HEK293T (cell line): ENCODE measurements at regions not wholly inside any gene's neighbourhood (a gene's known extent, or its start where the extent isn't known, plus 50 kb on each side); places are given as distances from the start of the nearest gene placed in this dataset.

ENCODE experiments used
- ARNT ChIP-seq: fragments of 450-650 bp; IDR thresholded peaks from 2 replicates; pipeline ENCODE4 v1.6.1; 2017; ENCODE audit warnings: mild to moderate bottlenecking
- BHLHE40 ChIP-seq: fragments of 450-650 bp; IDR thresholded peaks from 2 replicates; pipeline ENCODE4 v1.6.1; 2016; ENCODE audit warnings: mild to moderate bottlenecking, moderate library complexity, borderline replicate concordance
- CTBP1 ChIP-seq: fragments of 450-650 bp; IDR thresholded peaks from 2 replicates; pipeline ENCODE4 v1.6.1; 2016; ENCODE audit warnings: borderline replicate concordance
- FOXA1 ChIP-seq: fragments of 450-650 bp; IDR thresholded peaks from 2 replicates; pipeline ENCODE4 v1.6.1; 2016; ENCODE audit warnings: mild to moderate bottlenecking
- FOXK2 ChIP-seq: fragments of 450-650 bp; IDR thresholded peaks from 2 replicates; pipeline ENCODE4 v1.6.1; 2016; ENCODE audit warnings: mild to moderate bottlenecking
- FOXM1 ChIP-seq: fragments of 450-650 bp; IDR thresholded peaks from 2 replicates; pipeline ENCODE4 v1.6.1; 2017; ENCODE audit warnings: mild to moderate bottlenecking, borderline replicate concordance
- L3MBTL2 ChIP-seq: fragments of 450-650 bp; conservative IDR thresholded peaks from 2 replicates; pipeline ENCODE4 v1.6.1; 2016; ENCODE audit warnings: mild to moderate bottlenecking
- LEF1 ChIP-seq: fragments of 450-650 bp; IDR thresholded peaks from 2 replicates; pipeline ENCODE4 v1.6.1; 2017; ENCODE audit warnings: mild to moderate bottlenecking, borderline replicate concordance
- NFRKB ChIP-seq: fragments of 450-650 bp; IDR thresholded peaks from 2 replicates; pipeline ENCODE4 v1.6.1; 2016; ENCODE audit warnings: mild to moderate bottlenecking, moderate library complexity
- PKNOX1 ChIP-seq: fragments of 450-650 bp; IDR thresholded peaks from 2 replicates; pipeline ENCODE4 v1.6.1; 2016
- SP1 ChIP-seq: fragments of 450-650 bp; IDR thresholded peaks from 2 replicates; pipeline ENCODE4 v1.6.1; 2017
- SUZ12 ChIP-seq: fragments of 450-650 bp; IDR thresholded peaks from 2 replicates; pipeline ENCODE4 v1.6.1; 2016; ENCODE audit warnings: mild to moderate bottlenecking
- TARDBP ChIP-seq: fragments of 450-650 bp; IDR thresholded peaks from 2 replicates; pipeline ENCODE4 v1.6.1; 2016

DNA sequence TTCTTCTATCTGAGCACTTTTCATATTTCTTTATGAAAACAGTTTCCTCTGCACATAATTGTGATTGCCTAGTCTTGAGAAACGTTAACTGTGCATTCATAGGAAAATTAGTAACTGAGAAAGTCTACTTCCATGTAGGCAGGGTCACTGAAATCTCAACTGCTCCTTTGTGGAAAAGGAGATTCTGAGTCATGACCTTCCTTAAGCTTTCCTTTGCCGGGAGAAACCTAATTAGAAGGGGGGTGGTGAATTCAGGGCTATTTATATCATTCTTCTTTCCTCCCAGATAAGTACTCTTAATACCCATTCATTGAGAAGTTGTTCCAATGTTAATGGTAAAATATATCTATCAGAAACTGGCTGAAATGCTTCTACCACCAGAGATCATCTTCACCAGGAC, 751.0 kb upstream of the TMEM132C start:
- no peak for TF ChIP-seq ARNT
- no peak for TF ChIP-seq FOXM1
- TF ChIP-seq BHLHE40 = no peak
- no peak for TF ChIP-seq NFRKB
- no peak for TF ChIP-seq L3MBTL2
- no peak for TF ChIP-seq FOXA1
- TF ChIP-seq FOXK2 = no peak
- TF ChIP-seq CTBP1 = no peak
- no peak for TF ChIP-seq SP1
- no peak for TF ChIP-seq TARDBP
- TF ChIP-seq SUZ12 = no peak
- TF ChIP-seq PKNOX1 = no peak
- no peak for TF ChIP-seq LEF1
